Activated naive CD4-positive, alpha-beta T cell treated with anti-CD3 and anti-CD28 coated beads, Interleukin-2, amount 10 ng/mL, durations not matched to agents 7 days and 5 days (primary cell): ENCODE measurements at regions not wholly inside any gene's neighbourhood (a gene's known extent, or its start where the extent isn't known, plus 50 kb on each side); places are given as distances from the start of the nearest gene placed in this dataset.

Source experiments
- CTCF ChIA-PET: fragments of 350-600 bp; sonication (Branson Sonifier 250); formaldehyde crosslinking; loops from one replicate; lab custom pipeline; 2021; ENCODE audit warnings: antibody characterized with exemption; lab: Charles Lee
- DNase-seq: peaks from one replicate; pipeline ENCODE4 v3.0.0-alpha.2; 2020
- H3K27ac Mint-ChIP-seq: one replicate; pipeline ENCODE4 v1.8.0; 2021; ENCODE audit warnings: mild to moderate bottlenecking, moderate library complexity, mixed read lengths
- H3K27me3 Mint-ChIP-seq: one replicate; pipeline ENCODE4 v1.8.0; 2021; ENCODE audit warnings: mild to moderate bottlenecking, mixed read lengths
- H3K36me3 Mint-ChIP-seq: one replicate; pipeline ENCODE4 v1.8.0; 2021; ENCODE audit warnings: mixed read lengths
- H3K4me1 Mint-ChIP-seq: one replicate; pipeline ENCODE4 v1.8.0; 2021; ENCODE audit warnings: mixed read lengths
- H3K4me3 Mint-ChIP-seq: one replicate; pipeline ENCODE4 v1.8.0; 2021; ENCODE audit warnings: mild to moderate bottlenecking, moderate library complexity, mixed read lengths
- H3K9me3 Mint-ChIP-seq: one replicate; pipeline ENCODE4 v1.8.0; 2021; ENCODE audit warnings: mixed read lengths

GRCh38 chr9:74317235-74317634, 179.9 kb upstream of the RORB start:
- H3K9me3 Mint-ChIP-seq = peaks cover 14% of the 10 kb centered on the region
- no peaks in the 10 kb centered on the region for H3K4me1 Mint-ChIP-seq
- H3K36me3 Mint-ChIP-seq = no peaks in the 10 kb centered on the region
- no peak overlapping the region for H3K27ac Mint-ChIP-seq
- no peaks in the 10 kb centered on the region for H3K27me3 Mint-ChIP-seq
- CTCF ChIA-PET = interaction anchor here (0.7 kb wide), 1 partner anchor 12 kb away, joined by 3 read pairs; no protein-coding TSS in a partner anchor
- DNase-seq = no peak
- no peak overlapping the region for H3K4me3 Mint-ChIP-seq

- no peak for DNase-seq
- CTCF ChIA-PET = no interaction called here
- no peak overlapping the region for H3K4me3 Mint-ChIP-seq
- no peaks in the 10 kb centered on the region for H3K27me3 Mint-ChIP-seq
- H3K36me3 Mint-ChIP-seq = no peaks in the 10 kb centered on the region
- no peak overlapping the region for H3K27ac Mint-ChIP-seq
- H3K9me3 Mint-ChIP-seq = peaks cover 11% of the 10 kb centered on the region
- peaks cover 5% of the 10 kb centered on the region for H3K4me1 Mint-ChIP-seq
Measured at GRCh38 chr9:74321396-74321795, 175.7 kb upstream of the RORB start.

GRCh38 chr9:74322661-74323314, 174.3 kb upstream of the RORB start:
- peak overlapping the region; percentile 40 for H3K4me3 Mint-ChIP-seq
- no peaks in the 10 kb centered on the region for H3K27me3 Mint-ChIP-seq

GRCh38 chr9:74330487-74331214, 166.5 kb upstream of the RORB start:
- Mint-ChIP-seq H3K27ac (no peak overlapping the region), H3K4me1 (peaks cover 11% of the 10 kb centered on the region), H3K9me3 (no peaks in the 10 kb centered on the region), H3K4me3 (no peak overlapping the region), H3K27me3 (no peaks in the 10 kb centered on the region), H3K36me3 (no peaks in the 10 kb centered on the region)
- no peak for DNase-seq
- CTCF ChIA-PET = no interaction called here

More at GRCh38 chr9:74322661-74323314, 174.3 kb upstream of the RORB start:
- CTCF ChIA-PET = no interaction called here
- H3K4me1 Mint-ChIP-seq = peaks cover 5% of the 10 kb centered on the region
- DNase-seq = no peak
- H3K9me3 Mint-ChIP-seq = peaks cover 11% of the 10 kb centered on the region
- H3K36me3 Mint-ChIP-seq = no peaks in the 10 kb centered on the region
- H3K27ac Mint-ChIP-seq = no peak overlapping the region

GRCh38 chr9:74331607-74332006, 165.5 kb upstream of the RORB start:
- CTCF ChIA-PET = no interaction called here
- DNase-seq = no peak
- no peaks in the 10 kb centered on the region for H3K27me3 Mint-ChIP-seq
- no peak overlapping the region for H3K4me3 Mint-ChIP-seq
- no peak overlapping the region for H3K27ac Mint-ChIP-seq
- peaks cover 11% of the 10 kb centered on the region for H3K4me1 Mint-ChIP-seq
- H3K36me3 Mint-ChIP-seq = no peaks in the 10 kb centered on the region
- H3K9me3 Mint-ChIP-seq = no peaks in the 10 kb centered on the region

- H3K4me1 Mint-ChIP-seq = peaks cover 11% of the 10 kb centered on the region
- H3K27ac Mint-ChIP-seq = no peak overlapping the region
- no peaks in the 10 kb centered on the region for H3K27me3 Mint-ChIP-seq
- DNase-seq = no peak
- H3K9me3 Mint-ChIP-seq = no peaks in the 10 kb centered on the region
- H3K4me3 Mint-ChIP-seq = no peak overlapping the region
- no peaks in the 10 kb centered on the region for H3K36me3 Mint-ChIP-seq
- CTCF ChIA-PET = no interaction called here
Measured at GRCh38 chr9:74333384-74334032, 163.6 kb upstream of the RORB start.

- CTCF ChIA-PET = no interaction called here
- Mint-ChIP-seq H3K4me1 (peaks cover 11% of the 10 kb centered on the region), H3K27me3 (no peaks in the 10 kb centered on the region), H3K27ac (no peak overlapping the region), H3K9me3 (no peaks in the 10 kb centered on the region), H3K36me3 (no peaks in the 10 kb centered on the region), H3K4me3 (no peak overlapping the region)
- DNase-seq = no peak
Measured at GRCh38 chr9:74334271-74334670, 162.9 kb upstream of the RORB start.

GRCh38 chr9:74336161-74336560, 161.0 kb upstream of the RORB start:
- Mint-ChIP-seq H3K4me3 (no peak overlapping the region), H3K4me1 (peaks cover 11% of the 10 kb centered on the region), H3K27ac (no peak overlapping the region), H3K36me3 (no peaks in the 10 kb centered on the region), H3K27me3 (no peaks in the 10 kb centered on the region), H3K9me3 (no peaks in the 10 kb centered on the region)
- CTCF ChIA-PET = no interaction called here
- DNase-seq = no peak

GRCh38 chr9:74348777-74349176, 148.4 kb upstream of the RORB start:
- Mint-ChIP-seq H3K36me3 (no peaks in the 10 kb centered on the region), H3K9me3 (no peaks in the 10 kb centered on the region), H3K27ac (no peak overlapping the region), H3K4me1 (no peaks in the 10 kb centered on the region), H3K27me3 (no peaks in the 10 kb centered on the region), H3K4me3 (no peak overlapping the region)
- no peak for DNase-seq
- CTCF ChIA-PET = no interaction called here

GRCh38 chr9:74355107-74355506, 142.0 kb upstream of the RORB start:
- CTCF ChIA-PET = no interaction called here
- Mint-ChIP-seq H3K27me3 (no peaks in the 10 kb centered on the region), H3K4me1 (no peaks in the 10 kb centered on the region), H3K9me3 (no peaks in the 10 kb centered on the region), H3K36me3 (no peaks in the 10 kb centered on the region), H3K4me3 (no peak overlapping the region), H3K27ac (no peak overlapping the region)
- DNase-seq = no peak

- no peaks in the 10 kb centered on the region for H3K36me3 Mint-ChIP-seq
- CTCF ChIA-PET = no interaction called here
- no peaks in the 10 kb centered on the region for H3K4me1 Mint-ChIP-seq
- H3K4me3 Mint-ChIP-seq = no peak overlapping the region
- H3K27ac Mint-ChIP-seq = no peak overlapping the region
- H3K27me3 Mint-ChIP-seq = no peaks in the 10 kb centered on the region
- no peaks in the 10 kb centered on the region for H3K9me3 Mint-ChIP-seq
- no peak for DNase-seq
Measured at GRCh38 chr9:74357577-74357976, 139.6 kb upstream of the RORB start.

- Mint-ChIP-seq H3K27me3 (no peaks in the 10 kb centered on the region), H3K36me3 (no peaks in the 10 kb centered on the region), H3K4me3 (no peak overlapping the region), H3K27ac (no peak overlapping the region), H3K4me1 (no peaks in the 10 kb centered on the region), H3K9me3 (no peaks in the 10 kb centered on the region)
- DNase-seq = no peak
- CTCF ChIA-PET = no interaction called here
Measured at GRCh38 chr9:74358959-74359358, 138.2 kb upstream of the RORB start.

- Mint-ChIP-seq H3K4me1 (no peaks in the 10 kb centered on the region), H3K4me3 (no peak overlapping the region), H3K36me3 (no peaks in the 10 kb centered on the region), H3K9me3 (no peaks in the 10 kb centered on the region), H3K27me3 (no peaks in the 10 kb centered on the region), H3K27ac (no peak overlapping the region)
- CTCF ChIA-PET = no interaction called here
- DNase-seq = no peak
Measured at GRCh38 chr9:74361508-74361907, 135.6 kb upstream of the RORB start.

- CTCF ChIA-PET = no interaction called here
- Mint-ChIP-seq H3K27ac (no peak overlapping the region), H3K27me3 (no peaks in the 10 kb centered on the region)
Measured at GRCh38 chr9:74362423-74362822, 134.7 kb upstream of the RORB start.

GRCh38 chr9:74366111-74366510, 131.0 kb upstream of the RORB start:
- DNase-seq = no peak
- H3K4me1 Mint-ChIP-seq = no peaks in the 10 kb centered on the region
- no peak overlapping the region for H3K27ac Mint-ChIP-seq
- no peaks in the 10 kb centered on the region for H3K27me3 Mint-ChIP-seq
- peaks cover 2% of the 10 kb centered on the region for H3K9me3 Mint-ChIP-seq
- H3K36me3 Mint-ChIP-seq = no peaks in the 10 kb centered on the region
- no peak overlapping the region for H3K4me3 Mint-ChIP-seq
- CTCF ChIA-PET = no interaction called here

More at GRCh38 chr9:74362423-74362822, 134.7 kb upstream of the RORB start:
- Mint-ChIP-seq H3K9me3 (peaks cover 2% of the 10 kb centered on the region), H3K4me3 (no peak overlapping the region), H3K36me3 (no peaks in the 10 kb centered on the region), H3K4me1 (no peaks in the 10 kb centered on the region)
- no peak for DNase-seq
